OCI-LY3 (cell line): ENCODE measurements at regions not wholly inside any gene's neighbourhood (a gene's known extent, or its start where the extent isn't known, plus 50 kb on each side); places are given as distances from the start of the nearest gene placed in this dataset.
A peak's percentile ranks its signal among the peaks of the same experiment; 100 is the strongest.

ENCODE experiments used
- H2AFZ ChIP-seq: fragments of 200-600, 300-600 bp; shearing (Covaris generic); 2 replicates; pipeline ENCODE4 v1.6.0; 2014; ENCODE audit warnings: antibody characterized with exemption, low read depth, low read length
- H3K27ac ChIP-seq: fragments of 200-600, 300-600 bp; sonication (generic); 2 replicates; pipeline ENCODE4 v1.5.1; 2014; ENCODE audit warnings: mild to moderate bottlenecking, low read length, moderate library complexity, mixed read lengths
- H3K27me3 ChIP-seq: fragments of 200-600, 300-600 bp; sonication (generic); 2 replicates; pipeline ENCODE4 v1.6.1; 2014; ENCODE audit warnings: low read depth, low read length, mixed read lengths
- H3K36me3 ChIP-seq: fragments of 200-600, 300-600 bp; sonication (generic); replicated peaks from 2 replicates; pipeline ENCODE3; 2014; ENCODE audit warnings: low read depth, low read length, mixed read lengths
- H3K4me1 ChIP-seq: fragments of 300-600, 200-600 bp; sonication (generic); 2 replicates; pipeline ENCODE4 v1.6.1; 2014; ENCODE audit warnings: low read length, mixed read lengths
- H3K4me2 ChIP-seq: fragments of 200-600, 300-600 bp; sonication (generic); 2 replicates; pipeline ENCODE4 v1.6.1; 2014; ENCODE audit warnings: low read length, mixed read lengths
- H3K4me3 ChIP-seq: fragments of 300-600, 200-600 bp; sonication (generic); 2 replicates; pipeline ENCODE4 v1.5.1; 2014; ENCODE audit warnings: antibody characterized with exemption, mild to moderate bottlenecking, low read length, moderate library complexity
- H3K79me2 ChIP-seq: fragments of 300-600, 200-600 bp; shearing (Covaris generic); 2 replicates; pipeline ENCODE4 v1.6.1; 2014; ENCODE audit warnings: mild to moderate bottlenecking, low read length, mixed read lengths
- H3K9ac ChIP-seq: fragments of 300-600, 200-600 bp; shearing (Covaris generic); 2 replicates; pipeline ENCODE4 v1.6.0; 2014; ENCODE audit warnings: mild to moderate bottlenecking, low read length, moderate library complexity
- H3K9me3 ChIP-seq: fragments of 200-600, 300-600 bp; shearing (Covaris generic); 2 replicates; pipeline ENCODE4 v1.6.1; 2014; ENCODE audit warnings: low read length, mixed read lengths; ENCODE audit not compliant: insufficient read depth
- H4K20me1 ChIP-seq: fragments of 200-600, 300-600 bp; sonication (generic); 2 replicates; pipeline ENCODE4 v1.6.1; 2016; ENCODE audit warnings: low read length, mixed read lengths; ENCODE audit not compliant: insufficient read depth
- EZH2phosphoT487 ChIP-seq: fragments of 200-600 bp; shearing (Covaris generic); IDR thresholded peaks from 2 replicates; pipeline ENCODE4 v1.6.1; 2018; ENCODE audit warnings: antibody characterized with exemption, mixed run types, low read depth
- TF ChIP-seq, protein P1 (sequence below): fragments of 200-600, 300-600 bp; sonication (generic); IDR thresholded peaks from 2 replicates; pipeline ENCODE4 v1.5.1; 2014; ENCODE audit warnings: antibody characterized with exemption, low read length, low read depth

DNA sequence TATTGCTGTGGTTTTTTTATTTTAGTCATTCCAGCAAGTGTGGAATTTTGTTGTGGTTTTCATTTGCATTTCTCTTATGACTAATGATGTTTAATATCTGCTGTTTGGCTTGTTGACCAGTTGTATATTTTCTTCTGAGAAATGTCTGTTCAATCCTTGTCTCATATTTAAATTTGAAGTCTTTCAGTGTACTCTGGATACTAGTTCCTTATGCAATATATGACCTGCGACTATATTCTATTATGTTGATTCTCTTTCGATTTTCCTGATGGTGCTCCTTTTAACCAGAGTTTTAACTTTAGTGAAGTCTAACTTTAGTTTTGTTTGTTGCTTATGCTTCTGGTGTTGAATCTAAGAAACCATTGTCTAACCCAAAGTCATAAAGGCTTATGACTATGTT lies 1528.0 kb downstream of the TECRL start:
- H2AFZ ChIP-seq = no peak overlapping the region; the same call in 1 of the 2 replicates
- H3K9ac ChIP-seq = no peak overlapping the region
- H3K27ac ChIP-seq = peak overlapping the region; percentile 33
- peaks cover 20% of the 10 kb centered on the region for H3K4me1 ChIP-seq
- no peaks in the 10 kb centered on the region for H3K36me3 ChIP-seq
- 0 out of 2 replicates have a peak overlapping the region, but pooled peaks have one; percentile 22 for H3K4me3 ChIP-seq
- H4K20me1 ChIP-seq = no peaks in the 10 kb centered on the region
- peak overlapping the region; percentile 49 for H3K4me2 ChIP-seq
- no peaks in the 10 kb centered on the region for H3K9me3 ChIP-seq
- H3K79me2 ChIP-seq = no peaks in the 10 kb centered on the region
- H3K27me3 ChIP-seq = no peaks in the 10 kb centered on the region
- TF ChIP-seq, protein P1, sequence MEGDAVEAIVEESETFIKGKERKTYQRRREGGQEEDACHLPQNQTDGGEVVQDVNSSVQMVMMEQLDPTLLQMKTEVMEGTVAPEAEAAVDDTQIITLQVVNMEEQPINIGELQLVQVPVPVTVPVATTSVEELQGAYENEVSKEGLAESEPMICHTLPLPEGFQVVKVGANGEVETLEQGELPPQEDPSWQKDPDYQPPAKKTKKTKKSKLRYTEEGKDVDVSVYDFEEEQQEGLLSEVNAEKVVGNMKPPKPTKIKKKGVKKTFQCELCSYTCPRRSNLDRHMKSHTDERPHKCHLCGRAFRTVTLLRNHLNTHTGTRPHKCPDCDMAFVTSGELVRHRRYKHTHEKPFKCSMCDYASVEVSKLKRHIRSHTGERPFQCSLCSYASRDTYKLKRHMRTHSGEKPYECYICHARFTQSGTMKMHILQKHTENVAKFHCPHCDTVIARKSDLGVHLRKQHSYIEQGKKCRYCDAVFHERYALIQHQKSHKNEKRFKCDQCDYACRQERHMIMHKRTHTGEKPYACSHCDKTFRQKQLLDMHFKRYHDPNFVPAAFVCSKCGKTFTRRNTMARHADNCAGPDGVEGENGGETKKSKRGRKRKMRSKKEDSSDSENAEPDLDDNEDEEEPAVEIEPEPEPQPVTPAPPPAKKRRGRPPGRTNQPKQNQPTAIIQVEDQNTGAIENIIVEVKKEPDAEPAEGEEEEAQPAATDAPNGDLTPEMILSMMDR = no peak
- TF ChIP-seq EZH2phosphoT487 = no peak

GRCh38 chr4:62872856-62873255 lies 1536.4 kb downstream of the TECRL start:
- Histone ChIP-seq H3K4me3 (no peak overlapping the region), H3K9me3 (no peaks in the 10 kb centered on the region), H3K9ac (no peak overlapping the region), H3K27ac (no peak overlapping the region), H3K4me2 (no peak overlapping the region), H2AFZ (no peak overlapping the region), H3K4me1 (no peaks in the 10 kb centered on the region), H3K27me3 (no peaks in the 10 kb centered on the region), H4K20me1 (no peaks in the 10 kb centered on the region), H3K79me2 (no peaks in the 10 kb centered on the region), H3K36me3 (no peaks in the 10 kb centered on the region)
- TF ChIP-seq, protein P1 = no peak
- TF ChIP-seq EZH2phosphoT487 = no peak

DNA sequence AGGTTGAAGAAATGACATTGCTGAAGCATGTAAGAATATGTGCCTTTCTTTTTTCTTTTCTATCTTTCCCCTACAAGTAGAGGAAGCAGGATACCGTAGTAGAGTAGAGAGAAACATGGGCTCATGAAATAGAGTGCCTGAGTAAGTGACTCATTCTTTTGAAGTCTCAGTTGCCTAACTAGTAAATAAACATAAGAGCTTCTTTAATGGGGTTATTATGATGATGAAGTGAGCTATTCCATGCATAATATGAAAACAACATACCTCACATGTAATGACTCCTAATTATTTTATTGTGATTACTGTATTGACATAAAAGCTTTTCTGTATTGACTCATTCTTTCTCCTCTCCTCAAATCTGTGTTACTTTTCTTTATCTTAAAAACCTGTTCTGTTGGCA lies 1538.2 kb downstream of the TECRL start:
- TF ChIP-seq, protein P1 = no peak
- no peak for TF ChIP-seq EZH2phosphoT487
- H3K4me3 ChIP-seq = no peak overlapping the region
- no peaks in the 10 kb centered on the region for H3K4me1 ChIP-seq
- no peaks in the 10 kb centered on the region for H3K79me2 ChIP-seq
- no peak overlapping the region for H3K9ac ChIP-seq
- no peaks in the 10 kb centered on the region for H4K20me1 ChIP-seq
- H2AFZ ChIP-seq = no peak overlapping the region
- H3K27me3 ChIP-seq = no peaks in the 10 kb centered on the region
- H3K36me3 ChIP-seq = no peaks in the 10 kb centered on the region
- no peak overlapping the region for H3K27ac ChIP-seq
- H3K4me2 ChIP-seq = no peak overlapping the region
- no peaks in the 10 kb centered on the region for H3K9me3 ChIP-seq

DNA sequence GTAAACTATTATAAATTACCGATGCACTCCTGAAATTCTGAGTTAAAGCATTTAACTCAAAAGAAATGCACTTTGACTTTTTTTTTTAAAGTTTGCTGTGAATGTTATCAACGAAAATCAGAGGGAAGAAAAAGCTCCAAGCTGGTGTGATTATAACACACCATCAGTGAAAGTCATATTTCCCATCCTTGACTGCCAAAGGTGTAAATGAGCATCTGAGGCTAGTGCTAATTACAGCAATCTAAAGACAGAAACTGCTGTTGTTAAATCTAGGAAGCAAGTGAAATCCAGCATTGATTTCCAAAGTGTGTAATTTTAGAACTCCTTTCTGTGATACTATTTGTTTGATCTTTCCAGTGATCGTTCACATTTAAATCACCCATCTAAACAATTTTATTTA lies 1538.8 kb downstream of the TECRL start:
- Histone ChIP-seq H3K4me2 (no peak overlapping the region), H3K36me3 (no peaks in the 10 kb centered on the region), H3K4me1 (no peaks in the 10 kb centered on the region), H4K20me1 (no peaks in the 10 kb centered on the region), H3K9ac (no peak overlapping the region), H3K27ac (no peak overlapping the region), H3K27me3 (no peaks in the 10 kb centered on the region), H3K79me2 (no peaks in the 10 kb centered on the region), H3K4me3 (no peak overlapping the region), H3K9me3 (no peaks in the 10 kb centered on the region), H2AFZ (no peak overlapping the region)
- TF ChIP-seq, protein P1 = no peak
- TF ChIP-seq EZH2phosphoT487 = no peak
